GM13977 (cell line): ENCODE measurements at regions not wholly inside any gene's neighbourhood (a gene's known extent, or its start where the extent isn't known, plus 50 kb on each side); places are given as distances from the start of the nearest gene placed in this dataset.

ENCODE experiments used
- DNase-seq: peaks from one replicate; pipeline ENCODE4 v3.0.0; 2012; ENCODE audit warnings: low spot score
- CTCF ChIP-seq: IDR thresholded peaks from 2 replicates; pipeline ENCODE4 v1.5.1; 2012; ENCODE audit warnings: mild to moderate bottlenecking, control low read depth; ENCODE audit not compliant: insufficient read depth; ENCODE audit errors: extremely low read depth, missing control alignments
- in situ Hi-C: fragments of 300-500 bp; cut with MboI; formaldehyde crosslinking; loops from one replicate; pipeline ENCODE4 v1.12.0; 2022; ENCODE audit warnings: low sequenced_read_pairs, low pct_unique_long_range_greater_than_20kb, mixed read lengths, inconsistent platforms; ENCODE audit not compliant: unreplicated experiment

GRCh38 chr5:169494941-169495548 is 88.5 kb upstream of the SPDL1 start:
- no peak for DNase-seq
- in situ Hi-C loops: no loop called here
- TF ChIP-seq CTCF: no peak

- no peak for DNase-seq
- in situ Hi-C loops: no loop called here
- no peak for TF ChIP-seq CTCF
Observed at GRCh38 chr5:169494383-169494935, 89.1 kb upstream of the SPDL1 start.

- TF ChIP-seq CTCF: peak; percentile 22
- in situ Hi-C loops: no loop called here
- DNase-seq: no peak
Observed at GRCh38 chr5:169474226-169474625, 109.3 kb upstream of the SPDL1 start.

GRCh38 chr5:169472544-169472943 is 111.0 kb upstream of the SPDL1 start:
- in situ Hi-C loops: no loop called here
- DNase-seq: no peak
- no peak for TF ChIP-seq CTCF

GRCh38 chr5:169471021-169471420 is 112.6 kb upstream of the SPDL1 start:
- in situ Hi-C loops: no loop called here
- DNase-seq: no peak
- TF ChIP-seq CTCF: no peak

GRCh38 chr5:169467041-169467771 is 116.4 kb upstream of the SPDL1 start:
- no peak for TF ChIP-seq CTCF
- DNase-seq: no peak
- in situ Hi-C loops: no loop called here
